H1 (cell line): ENCODE measurements at regions not wholly inside any gene's neighbourhood (a gene's known extent, or its start where the extent isn't known, plus 50 kb on each side); places are given as distances from the start of the nearest gene placed in this dataset.

ENCODE experiments used
- CHD1 ChIP-seq: IDR thresholded peaks from 2 replicates; pipeline ENCODE4 v1.6.1; 2012; ENCODE audit warnings: low read depth, low read length, improper control_type of control experiment
- MAFK ChIP-seq: IDR thresholded peaks from 2 replicates; pipeline ENCODE4 v1.6.1; 2012; ENCODE audit warnings: low read depth, mild to moderate bottlenecking, improper control_type of control experiment, low read length
- POLR2A ChIP-seq, 2 experiments: IDR thresholded peaks; 1 replicate in 1 of 2; 2 replicates in 1 of 2; pipeline ENCODE4 v1.6.1; 2011; ENCODE audit warnings: low read depth in 2 of 2, low read length in 2 of 2, mild to moderate bottlenecking in 2 of 2; ENCODE audit errors: control extremely low read depth in 1 of 2

- TF ChIP-seq CHD1 (no peak), POLR2A (IDR thresholded peaks at IDR 0.05; ENCODE audit: control extremely low read depth in 1 of 2, low read depth in 2 of 2, low read length in 2 of 2) (no peak), MAFK (no peak)
- TF ChIP-seq, all 59 proteins: peak for 0
These were observed 841.5 kb downstream of the LRRIQ3 start (continued) for GRCh38 chr1:73356485-73356884.
